Astrocyte of the spinal cord (primary cell): ENCODE measurements at regions not wholly inside any gene's neighbourhood (a gene's known extent, or its start where the extent isn't known, plus 50 kb on each side); places are given as distances from the start of the nearest gene placed in this dataset.

Experiments
- DNase-seq: peaks from one replicate; pipeline ENCODE4 v3.0.0; 2011; ENCODE audit warnings: low read depth, low spot score
- H3K4me3 ChIP-seq: 2 replicates; pipeline ENCODE4 v1.5.1; 2011; ENCODE audit warnings: low read depth, mild to moderate bottlenecking, low read length, moderate library complexity
- CTCF ChIP-seq: IDR thresholded peaks from 2 replicates; pipeline ENCODE4 v1.5.1; 2012; ENCODE audit warnings: low read depth, mild to moderate bottlenecking, low read length, inconsistent platforms
- in situ Hi-C: cut with HindIII; loops from 2 replicates; pipeline ENCODE4 v1.10.0; 2017; ENCODE audit warnings: low sequenced_read_pairs

GRCh38 chr16:86044881-86045590, 146.1 kb downstream of the IRF8 start:
- no peak for DNase-seq
- no peak overlapping the region for H3K4me3 ChIP-seq
- in situ Hi-C loops: no loop called here
- no peak for TF ChIP-seq CTCF

GRCh38 chr16:86045591-86045971, 146.6 kb downstream of the IRF8 start:
- H3K4me3 ChIP-seq: no peak overlapping the region
- DNase-seq: no peak
- in situ Hi-C loops: no loop called here
- no peak for TF ChIP-seq CTCF

- no peak for DNase-seq
- no peak for TF ChIP-seq CTCF
- in situ Hi-C loops: no loop called here
- no peak overlapping the region for H3K4me3 ChIP-seq
Observed at GRCh38 chr16:86046026-86046425, 147.1 kb downstream of the IRF8 start.

- no peak for DNase-seq
Observed at GRCh38 chr16:86046667-86047270, 147.8 kb downstream of the IRF8 start.

GRCh38 chr16:86048221-86048620, 149.3 kb downstream of the IRF8 start:
- no peak overlapping the region for H3K4me3 ChIP-seq
- in situ Hi-C loops: no loop called here
- no peak for TF ChIP-seq CTCF
- no peak for DNase-seq

More at GRCh38 chr16:86046667-86047270, 147.8 kb downstream of the IRF8 start:
- no peak for TF ChIP-seq CTCF
- no peak overlapping the region for H3K4me3 ChIP-seq
- in situ Hi-C loops: no loop called here

GRCh38 chr16:86048882-86049585, 150.1 kb downstream of the IRF8 start:
- in situ Hi-C loops: no loop called here
- DNase-seq: no peak
- H3K4me3 ChIP-seq: no peak overlapping the region
- TF ChIP-seq CTCF: no peak
